HG03460 (cell line): ENCODE measurements at regions not wholly inside any gene's neighbourhood (a gene's known extent, or its start where the extent isn't known, plus 50 kb on each side); places are given as distances from the start of the nearest gene placed in this dataset.
A peak's percentile ranks its signal among the peaks of the same experiment; 100 is the strongest.
"Not testable (repeated sequence)": the region's sequence is repeated elsewhere in the genome, so short reads cannot be mapped to it uniquely, and the experiment has no call there.

ENCODE experiments used
- ATAC-seq: cut with Tn5 transposase; IDR thresholded peaks from one replicate; pipeline ENCODE4 v1.9.1; 2021; ENCODE audit not compliant: unreplicated experiment

DNA sequence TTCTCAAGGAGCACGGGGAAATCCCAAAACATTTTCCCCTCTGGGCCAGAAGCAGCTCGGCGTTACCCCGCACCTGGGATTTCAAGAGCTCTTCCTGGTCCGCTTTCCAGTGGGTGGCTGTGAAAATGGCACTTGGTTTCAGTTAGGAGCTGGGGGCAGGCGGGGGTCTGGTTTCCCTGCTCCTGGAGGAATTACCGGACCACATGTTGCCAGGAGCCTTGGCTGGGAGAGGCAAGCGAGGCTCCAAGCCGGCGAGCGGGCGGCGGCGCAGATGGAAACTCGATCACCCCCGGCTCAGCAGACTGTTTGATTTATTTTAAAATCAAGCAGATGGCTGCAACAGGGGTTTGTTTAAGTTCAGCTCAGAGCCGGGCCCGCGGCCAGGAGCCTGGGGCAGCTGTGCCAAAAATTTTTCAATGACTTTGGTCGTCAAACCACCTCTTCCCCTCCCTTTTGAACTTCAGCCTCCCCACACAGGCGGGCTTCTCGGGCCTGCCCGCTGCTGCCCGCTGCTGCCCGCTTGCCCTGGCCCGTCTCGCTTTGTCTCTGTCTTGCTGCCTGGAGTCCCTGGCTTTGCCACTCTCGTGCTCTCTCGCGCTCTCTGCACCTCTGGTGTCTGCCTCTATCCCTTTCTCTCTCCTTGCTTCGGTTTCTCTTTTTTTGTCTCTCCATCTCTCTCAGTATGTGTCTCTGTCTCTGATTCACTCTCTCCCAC, 108.0 kb upstream of the CIBAR2 start:
- ATAC-seq: no peak

DNA sequence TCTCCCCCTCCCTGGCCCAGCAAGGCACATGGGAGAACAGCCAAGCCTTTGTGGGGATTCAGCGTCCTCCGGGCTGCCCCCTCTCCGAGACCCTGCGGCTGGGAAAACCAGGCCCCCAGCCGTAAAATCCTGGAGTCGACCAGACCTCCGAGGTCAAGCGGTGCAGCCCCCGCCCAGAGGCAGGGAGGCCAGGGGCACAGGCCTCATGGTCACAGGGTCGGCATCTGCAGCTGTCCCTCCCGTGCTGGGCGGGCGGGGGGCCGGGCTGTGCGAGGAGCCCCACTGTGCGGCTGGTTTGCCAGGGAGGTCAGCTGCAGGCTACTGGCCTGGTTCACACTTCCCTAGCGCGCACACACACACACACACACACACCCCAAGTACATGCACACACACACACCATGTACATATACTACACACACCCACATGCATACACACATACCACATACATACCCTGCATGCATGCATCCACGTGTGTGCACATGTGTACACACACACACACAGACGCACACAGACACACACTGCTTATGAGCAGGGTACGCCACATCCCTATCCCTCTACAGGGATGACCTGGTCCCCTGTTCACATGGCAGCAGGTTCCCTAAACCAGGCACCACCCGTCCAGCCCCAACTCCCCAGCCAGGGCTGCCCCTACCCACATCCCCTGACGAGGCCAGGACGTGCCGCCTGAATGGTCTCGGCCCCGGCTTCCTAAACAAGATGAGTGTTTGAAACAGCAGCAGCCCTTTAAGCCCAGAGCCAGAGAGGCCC, 108.9 kb upstream of the CIBAR2 start:
- ATAC-seq: no peak

DNA sequence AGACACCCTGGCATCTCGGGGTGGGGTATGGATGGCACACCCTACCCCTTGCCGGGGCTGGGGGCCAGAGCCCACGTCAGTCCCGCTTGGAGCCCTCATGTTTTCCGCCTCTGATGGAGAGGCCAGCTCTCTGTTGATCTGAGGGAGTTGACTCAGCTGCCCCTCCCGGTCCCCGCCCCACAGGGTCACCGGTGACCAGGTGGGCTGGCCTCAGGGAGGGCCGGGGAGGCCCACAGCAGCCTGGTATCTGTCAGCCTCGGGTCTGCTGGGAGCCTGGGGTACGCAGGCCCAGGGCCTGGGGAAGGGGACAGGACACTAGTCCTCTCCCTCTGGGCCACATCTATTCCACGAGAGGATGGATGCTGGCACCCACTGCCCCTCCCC, 109.5 kb upstream of the CIBAR2 start:
- ATAC-seq: no peak

DNA sequence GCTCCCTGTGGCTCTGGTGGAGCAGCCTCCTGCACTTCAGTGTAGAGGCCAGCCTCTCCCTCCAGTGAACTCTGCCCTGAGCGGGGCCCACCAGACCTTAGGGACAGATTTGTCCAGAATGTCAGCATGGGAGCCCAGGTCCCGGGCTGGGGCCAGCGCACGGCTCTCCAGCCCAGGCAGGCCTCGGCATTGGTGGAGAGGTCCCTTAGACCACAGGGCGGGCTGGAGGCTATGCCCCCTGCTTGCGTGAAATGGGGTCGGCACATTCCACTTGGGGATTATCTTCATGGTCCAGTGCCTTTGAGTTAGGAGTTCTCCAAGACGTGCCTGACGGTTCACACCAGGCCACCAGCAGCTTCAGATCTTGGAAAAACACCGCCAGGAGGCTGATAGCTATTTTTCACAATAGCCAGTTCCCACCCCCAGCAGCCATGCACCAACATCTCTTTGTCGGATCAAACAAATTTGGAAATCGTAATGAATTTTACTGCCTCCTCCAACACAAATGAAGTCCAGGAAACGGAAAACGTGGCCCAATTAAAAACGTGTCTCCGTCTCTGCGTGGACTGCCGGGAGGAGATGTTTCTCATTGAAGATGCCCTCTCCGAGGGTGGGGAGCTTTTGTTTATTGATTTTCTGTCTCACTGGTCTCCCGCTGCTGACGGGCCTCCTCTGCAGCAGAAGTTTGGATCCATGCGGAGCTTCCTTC, 110.0 kb upstream of the CIBAR2 start:
- ATAC-seq: no peak

DNA sequence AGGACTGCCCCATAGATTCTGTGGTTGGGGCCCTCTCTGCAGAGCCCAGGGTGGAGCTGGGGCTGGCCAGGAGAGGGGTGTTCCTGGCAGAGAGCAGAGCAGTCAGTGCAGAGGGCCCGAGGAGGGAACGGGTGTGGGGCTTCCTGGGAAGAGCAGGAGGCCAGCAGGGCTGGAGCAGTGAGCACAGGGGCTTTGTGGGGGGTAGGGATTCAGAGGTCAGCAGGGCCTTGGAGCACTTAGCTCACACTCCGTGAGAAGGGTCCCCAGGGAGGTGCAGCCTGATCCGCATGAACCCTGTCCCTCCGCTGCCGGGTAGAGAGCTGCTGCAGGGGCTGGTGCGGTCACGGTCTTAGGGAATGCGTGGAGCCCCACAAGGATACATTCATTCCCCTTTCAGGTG, 113.0 kb upstream of the CIBAR2 start:
- no peak for ATAC-seq

DNA sequence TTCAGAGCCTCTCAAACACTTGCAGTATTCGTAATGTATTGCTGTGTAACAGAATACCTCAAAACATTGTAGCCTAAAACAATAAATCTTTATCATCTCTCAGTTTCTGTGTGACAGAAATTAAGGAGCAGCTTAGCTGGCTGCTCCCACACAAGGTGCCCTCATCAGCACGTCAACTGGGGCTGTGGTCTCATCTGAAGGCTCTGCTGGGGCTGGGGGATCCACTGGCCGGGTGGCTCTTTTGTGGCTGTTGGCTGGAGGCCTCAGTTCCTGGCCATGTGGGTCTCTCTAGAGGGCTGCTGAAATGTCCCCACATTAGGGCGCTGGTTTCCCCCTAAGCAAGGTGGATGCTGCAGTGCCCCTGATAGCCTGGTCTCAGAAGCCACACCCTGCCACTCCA, 113.4 kb upstream of the CIBAR2 start:
- no peak for ATAC-seq

DNA sequence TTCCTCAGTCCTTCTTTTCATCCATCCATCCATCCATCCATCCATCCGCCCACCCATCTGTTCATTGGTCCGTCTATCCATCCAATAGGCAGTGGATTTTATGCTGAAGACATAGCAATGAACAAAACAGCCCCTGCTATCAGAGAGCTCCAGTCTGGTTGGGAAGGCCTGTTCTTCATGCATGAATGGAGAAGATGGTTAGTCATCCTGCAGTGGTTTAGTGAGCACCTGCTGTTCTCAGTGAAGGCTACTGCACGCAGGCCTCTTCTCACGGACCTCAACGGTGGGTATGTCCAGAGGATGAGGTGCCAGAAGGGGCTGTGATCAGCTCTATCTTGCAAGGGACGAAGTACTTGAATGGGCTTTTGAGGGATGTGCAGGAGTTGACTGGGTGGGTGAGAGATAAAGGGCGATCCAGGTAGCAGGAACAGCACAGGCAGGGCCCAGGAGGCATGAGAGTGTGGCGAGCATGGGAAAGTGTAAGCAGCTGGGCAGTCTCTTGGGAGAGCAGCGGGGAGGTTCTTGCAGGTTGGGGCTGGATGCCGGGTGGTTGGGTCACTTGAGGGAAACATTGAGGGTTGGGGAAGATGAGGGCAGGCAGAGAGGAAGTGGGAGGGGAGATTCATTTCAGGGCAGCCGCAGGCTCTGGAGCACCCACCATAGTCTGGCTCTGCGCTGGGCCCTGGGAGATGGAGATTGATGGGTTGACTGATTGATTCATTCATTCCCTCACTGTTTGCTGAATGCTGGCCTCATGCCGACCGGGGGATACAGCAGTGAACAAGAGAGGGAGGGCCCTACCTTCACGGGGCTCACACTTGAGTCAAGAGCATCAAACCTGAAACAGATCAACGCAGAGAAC, 115.0 kb upstream of the CIBAR2 start:
- peak; percentile 72 for ATAC-seq

DNA sequence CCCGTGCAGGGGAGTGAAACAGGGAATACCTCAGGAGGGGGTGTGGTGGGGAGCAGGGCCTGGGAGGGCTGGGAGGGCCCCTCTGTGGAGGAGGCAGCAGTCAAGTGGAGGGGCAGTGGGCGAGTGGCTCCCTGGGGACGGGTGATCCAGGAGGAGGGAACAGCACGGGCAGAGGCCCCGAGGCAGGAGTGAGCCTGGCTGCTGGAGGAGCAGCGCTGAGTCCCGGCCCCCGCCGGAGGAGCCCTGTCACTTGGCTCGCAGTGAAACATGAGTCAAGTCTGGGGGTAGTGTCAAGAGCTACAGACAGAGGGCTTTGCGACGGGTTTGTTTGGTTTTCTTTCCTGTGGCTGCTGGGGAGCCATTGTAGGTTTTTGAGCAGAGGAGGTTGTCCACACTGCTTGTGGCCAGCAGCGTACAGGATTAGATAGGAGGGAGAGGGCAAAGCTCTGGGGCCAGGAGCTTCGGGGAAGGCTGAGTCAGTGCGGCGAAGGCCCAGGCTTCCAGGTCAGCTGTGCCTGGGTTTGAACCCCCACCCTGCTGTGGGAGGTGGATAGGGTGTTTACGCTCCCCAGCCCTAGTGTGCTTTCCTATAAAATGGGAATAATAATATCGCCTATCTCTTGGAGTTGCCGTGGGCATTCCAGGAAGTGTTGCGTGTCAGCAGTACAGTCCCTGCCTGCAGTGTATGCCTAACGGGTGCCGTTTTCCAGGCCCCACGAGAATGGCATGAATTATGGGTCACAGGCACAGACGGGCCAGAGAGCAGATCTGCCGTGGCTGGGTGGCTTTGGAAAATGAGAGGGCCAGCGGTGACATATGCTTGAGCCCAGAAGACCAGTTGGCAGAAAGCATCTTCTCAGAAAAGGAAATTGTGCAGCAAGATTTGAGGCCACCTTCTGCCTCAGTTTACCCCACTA, 115.9 kb upstream of the CIBAR2 start:
- peak; percentile 4 for ATAC-seq

DNA sequence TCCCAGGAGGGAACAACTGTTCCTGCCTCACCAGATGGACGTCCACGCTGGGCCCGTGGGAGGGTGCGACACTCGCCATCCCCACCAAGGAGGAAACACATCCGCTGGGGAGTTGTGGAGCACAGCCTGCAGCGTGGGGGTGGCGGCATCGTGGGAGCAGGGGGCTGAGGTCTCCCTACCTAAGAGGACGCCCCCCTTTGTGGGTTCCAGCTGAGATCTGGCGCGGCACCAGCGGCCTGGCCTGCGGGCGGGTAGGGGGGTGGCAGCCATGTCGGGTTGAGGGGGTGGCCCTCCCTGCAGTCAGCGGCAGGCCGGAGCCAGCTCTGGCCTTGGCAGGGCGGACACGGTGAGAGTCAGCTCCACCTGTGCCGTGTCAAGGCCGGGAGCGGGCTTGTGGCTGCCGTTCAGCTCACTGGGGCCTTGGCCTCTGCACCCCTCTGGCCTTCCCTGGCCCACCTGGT, 116.7 kb upstream of the CIBAR2 start:
- ATAC-seq: no peak

DNA sequence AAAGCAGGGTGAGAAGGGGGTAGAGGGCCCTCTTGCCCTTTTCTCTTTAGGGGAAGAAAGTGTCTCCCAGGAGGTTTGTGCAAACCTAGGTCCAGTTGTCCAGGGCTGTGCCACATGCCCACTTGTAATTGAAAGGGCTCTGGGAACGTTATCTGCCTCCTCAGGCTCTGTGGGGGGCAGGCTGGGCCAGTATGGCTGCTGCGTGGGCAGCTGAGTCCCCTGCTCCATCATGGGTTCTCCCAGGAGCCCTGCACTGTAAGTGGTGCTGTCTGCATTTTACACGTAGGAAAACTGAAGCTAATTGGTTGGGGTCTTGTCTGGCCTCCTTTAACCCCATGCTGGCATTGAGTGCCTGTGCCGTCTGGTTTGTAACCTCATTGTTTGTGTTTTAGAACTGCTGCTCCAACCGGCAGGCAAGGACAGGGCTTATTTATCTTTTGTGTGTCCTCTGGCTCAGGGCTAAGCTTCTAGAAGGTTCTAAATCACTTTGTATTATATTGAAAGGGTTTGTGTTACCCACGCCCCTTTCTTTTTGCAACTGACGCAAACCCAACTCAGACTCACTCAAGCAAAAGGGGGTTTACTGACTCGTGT, 117.7 kb upstream of the CIBAR2 start:
- no peak for ATAC-seq

DNA sequence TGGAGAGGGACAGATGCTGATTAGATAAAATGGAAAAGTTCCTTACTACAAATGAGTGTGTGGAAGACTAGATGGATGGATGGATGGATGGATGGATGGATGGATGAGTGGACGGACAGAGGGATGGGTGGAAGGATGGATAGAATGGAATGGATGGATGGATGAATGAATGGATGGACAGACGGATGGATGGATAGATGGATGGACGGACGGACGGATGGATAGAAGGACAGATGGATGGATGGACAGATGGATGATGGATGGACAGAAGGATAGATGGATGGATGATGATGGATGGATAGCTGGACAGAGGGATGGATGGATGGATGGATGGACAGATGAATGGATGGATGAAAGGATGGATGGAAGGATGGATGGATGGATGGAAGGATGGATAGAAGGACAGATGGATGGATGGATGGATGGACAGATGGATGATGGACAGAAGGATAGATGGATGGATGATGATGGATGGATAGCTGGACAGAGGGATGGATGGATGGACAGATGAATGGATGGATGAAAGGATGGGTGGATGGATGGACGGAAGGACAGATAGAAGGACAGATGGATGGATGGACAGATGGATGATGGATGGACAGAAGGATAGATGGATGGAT, 118.6 kb upstream of the CIBAR2 start:
- ATAC-seq: not testable (repeated sequence)

DNA sequence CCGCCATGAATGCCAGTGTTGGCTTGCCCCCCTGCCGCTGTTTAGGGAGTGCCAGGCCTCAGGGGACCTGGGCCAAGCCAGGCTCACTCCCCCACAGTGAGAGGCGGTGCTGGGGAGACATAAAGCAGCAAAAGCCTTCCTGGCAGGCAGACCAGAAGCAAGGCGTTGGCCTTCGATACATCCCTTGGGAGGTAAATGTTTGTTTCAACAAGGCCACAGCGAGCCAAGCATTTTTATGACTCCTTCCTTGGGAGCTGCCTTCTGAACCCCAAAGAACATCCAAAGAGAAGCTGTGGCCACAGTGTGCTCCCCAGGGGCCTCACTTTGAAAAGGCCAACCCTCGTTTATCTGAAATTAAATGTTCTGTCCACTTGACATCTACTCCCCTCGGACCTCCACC, 119.7 kb upstream of the CIBAR2 start:
- ATAC-seq: no peak

DNA sequence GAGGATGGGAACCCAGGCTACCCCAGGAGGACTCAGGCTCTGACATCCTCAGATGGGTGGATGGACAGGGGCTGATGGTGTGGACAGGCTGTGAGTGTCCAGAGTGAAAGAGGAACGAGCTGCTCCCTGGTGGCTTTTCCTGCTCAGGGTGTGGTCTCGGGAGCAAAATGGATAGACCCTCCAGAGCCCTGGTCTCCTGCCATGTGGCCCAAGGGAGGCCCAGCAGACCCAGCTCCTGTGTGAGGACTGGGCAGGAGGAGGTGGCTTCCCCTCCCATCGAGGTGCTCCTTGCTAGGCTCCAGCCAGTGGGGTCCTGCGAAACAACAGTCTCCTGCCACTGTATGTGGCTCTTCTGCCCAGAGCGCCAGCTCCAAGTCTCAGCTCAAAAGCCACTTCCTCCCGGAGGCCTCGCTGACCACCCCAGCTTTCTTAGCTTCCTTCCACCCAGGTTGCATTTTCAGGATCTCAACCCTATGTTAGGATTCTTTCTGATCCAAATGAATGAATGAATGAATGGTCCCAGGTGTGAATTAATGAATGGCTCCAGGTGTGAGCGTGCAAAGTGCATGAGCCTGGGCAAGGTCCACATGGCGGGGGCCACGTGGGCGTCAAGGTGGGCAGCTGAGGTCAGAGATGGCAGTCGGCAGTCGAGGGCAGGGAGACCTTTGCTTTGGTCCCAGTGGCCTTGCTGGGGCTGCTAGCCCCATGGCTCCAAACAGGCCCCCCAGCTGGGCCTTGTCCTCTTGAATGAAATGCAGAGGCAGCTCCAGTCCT, 120.3 kb upstream of the CIBAR2 start:
- ATAC-seq: no peak

DNA sequence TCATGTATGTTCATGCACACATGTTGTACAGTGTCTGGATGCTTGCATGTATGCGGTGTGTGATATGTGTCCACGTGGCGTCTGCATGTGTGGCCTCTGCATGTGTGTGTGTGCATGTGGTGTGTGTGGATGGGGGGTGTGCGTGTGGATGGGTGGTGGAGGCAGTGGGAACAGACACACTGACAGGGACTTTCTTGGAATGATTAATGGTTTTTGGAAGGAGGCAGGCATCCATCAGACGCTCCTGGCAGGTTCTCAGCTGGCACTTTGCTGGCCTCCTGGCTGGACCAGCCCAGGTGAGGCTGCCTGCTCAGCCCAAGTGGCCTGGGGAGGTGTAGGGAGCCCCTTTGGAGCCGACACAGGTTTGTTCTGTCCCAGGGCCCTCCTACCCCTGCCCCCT, 121.2 kb upstream of the CIBAR2 start:
- ATAC-seq: no peak

DNA sequence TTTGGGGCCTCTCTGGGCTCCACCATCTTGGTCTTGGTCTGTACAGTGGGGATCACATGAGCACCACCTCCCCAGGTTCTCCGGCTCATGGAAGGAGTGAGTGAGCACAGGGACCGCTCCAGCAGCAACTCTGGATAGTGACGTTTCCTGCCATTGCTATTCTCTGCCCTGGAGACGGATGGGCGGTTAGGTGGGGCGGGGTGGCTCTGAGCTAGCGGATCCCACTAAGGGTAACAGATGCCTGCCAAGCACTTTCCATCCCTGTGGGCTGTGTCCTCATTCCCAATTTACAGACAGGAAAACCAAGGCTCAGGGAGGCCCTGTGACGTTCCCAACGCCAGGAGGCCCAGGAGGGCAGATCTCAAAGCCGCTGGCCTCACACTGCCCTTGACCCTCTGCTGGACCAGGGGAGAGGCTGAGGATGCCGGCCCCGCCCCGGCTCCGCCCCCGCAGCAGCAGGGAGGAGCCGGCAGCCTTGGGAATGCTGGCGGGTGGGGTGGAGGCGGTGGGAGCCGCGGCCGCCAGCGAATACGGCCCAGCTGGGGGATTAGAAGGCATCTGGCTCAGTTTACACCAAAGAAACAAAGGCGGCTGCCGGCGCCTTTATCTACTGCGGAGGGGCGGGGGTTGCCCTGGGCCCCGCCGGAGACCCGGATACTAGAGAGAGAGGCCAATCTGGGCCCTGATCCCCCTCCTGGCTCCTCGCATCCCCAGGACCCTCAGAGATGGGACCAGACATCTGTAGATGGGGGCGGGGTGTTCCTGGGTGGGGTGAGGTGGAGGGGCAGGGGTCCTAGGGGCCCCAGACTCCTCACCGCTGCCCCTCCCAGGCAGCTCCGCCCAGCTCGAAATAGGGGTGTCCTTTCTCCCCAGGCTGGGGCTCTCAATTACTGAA, 122.3 kb upstream of the CIBAR2 start:
- ATAC-seq: no peak

DNA sequence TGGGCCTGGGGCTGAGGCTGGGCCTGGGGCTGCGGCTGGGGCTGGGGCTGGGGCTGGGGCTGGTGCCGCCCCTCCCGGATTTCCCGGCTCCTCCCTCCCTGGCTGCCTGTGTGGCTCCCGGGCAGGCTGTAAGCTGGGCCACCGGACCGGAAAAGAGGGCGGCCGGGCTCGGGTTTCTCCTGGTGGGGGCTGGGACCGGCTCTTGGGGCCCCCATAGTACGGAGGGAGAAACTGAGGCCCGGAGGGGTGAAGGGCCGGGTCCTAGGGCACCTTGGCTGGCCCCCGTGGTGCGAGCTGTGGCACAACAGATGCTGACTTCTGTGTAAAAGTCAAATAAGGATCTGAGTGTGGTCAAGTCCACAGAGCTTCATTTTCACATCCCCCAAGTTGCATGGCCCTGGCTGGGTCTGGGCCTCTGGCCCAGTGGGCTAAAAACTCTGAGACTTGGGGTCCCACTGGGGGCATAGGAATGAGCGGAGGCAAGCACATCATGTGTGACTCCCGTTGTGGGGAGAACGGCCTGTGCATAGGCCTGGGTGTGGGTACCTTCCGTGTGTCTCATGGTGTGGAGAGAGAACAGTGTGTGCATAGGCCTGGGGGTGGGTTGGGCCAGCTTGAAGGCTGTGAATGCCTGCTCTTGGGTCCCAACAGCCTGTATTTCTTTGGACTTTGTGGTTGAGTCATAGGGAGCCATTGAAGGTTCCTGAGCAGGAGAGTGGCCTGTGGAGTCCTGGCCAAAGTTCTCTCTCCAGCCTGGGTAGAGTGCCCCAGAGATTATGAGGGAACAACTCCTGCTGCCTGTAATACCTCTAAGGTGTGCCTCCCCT, 123.9 kb upstream of the CIBAR2 start:
- no peak for ATAC-seq

DNA sequence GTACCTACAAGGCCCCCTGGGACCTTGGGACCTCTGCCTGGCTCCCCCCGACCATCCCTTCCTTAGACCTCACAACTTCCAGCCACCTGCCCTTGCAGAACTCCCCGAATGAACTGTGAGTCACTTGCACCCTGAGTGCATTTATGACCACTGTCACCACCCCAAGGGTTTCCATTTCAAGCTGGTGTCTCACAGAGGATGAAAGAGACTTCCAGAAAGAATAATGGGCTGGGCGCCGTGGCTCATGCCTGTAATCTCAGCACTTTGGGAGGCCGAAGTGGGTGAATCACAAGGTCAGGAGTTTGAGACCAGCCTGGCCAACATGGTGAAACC, 124.5 kb upstream of the CIBAR2 start:
- no peak for ATAC-seq
